ENCODE measurements at regions not wholly inside any gene's neighbourhood (a gene's known extent, or its start where the extent isn't known, plus 50 kb on each side); places are given as distances from the start of the nearest gene placed in this dataset.

DNA sequence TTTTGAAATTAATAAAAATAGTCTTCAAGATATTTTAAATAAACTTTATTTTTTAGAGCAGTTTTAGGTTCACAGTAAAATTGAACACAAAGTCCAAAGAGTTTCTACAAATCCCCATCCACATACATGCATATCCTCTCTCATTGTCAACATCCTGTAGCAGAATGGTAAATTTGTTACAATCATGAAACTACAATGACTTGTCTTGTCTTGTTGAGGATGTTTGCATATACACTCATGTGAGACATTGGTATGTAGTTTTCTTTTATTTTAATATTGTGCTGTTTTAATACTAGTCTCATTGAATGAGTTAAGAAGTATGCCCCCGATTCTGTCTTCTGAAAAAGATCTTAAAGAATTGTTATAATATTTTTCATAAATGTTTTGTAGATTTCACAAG lies 447.0 kb upstream of the EDIL3 start:
- no peak for DNase-seq (ENCODE audit: low read depth in 1 of 2, low spot score in 1 of 2)
- Histone ChIP-seq H3K27me3 (no peaks in the 10 kb centered on the region), H3K27ac (no peak overlapping the region), H3K36me3 (no peaks in the 10 kb centered on the region), H3K4me3 (no peak overlapping the region), H3K9me3 (ENCODE audit: low read depth) (no peaks in the 10 kb centered on the region), H3K4me1 (ENCODE audit: low read depth) (no peaks in the 10 kb centered on the region)
- TF ChIP-seq, protein P1, sequence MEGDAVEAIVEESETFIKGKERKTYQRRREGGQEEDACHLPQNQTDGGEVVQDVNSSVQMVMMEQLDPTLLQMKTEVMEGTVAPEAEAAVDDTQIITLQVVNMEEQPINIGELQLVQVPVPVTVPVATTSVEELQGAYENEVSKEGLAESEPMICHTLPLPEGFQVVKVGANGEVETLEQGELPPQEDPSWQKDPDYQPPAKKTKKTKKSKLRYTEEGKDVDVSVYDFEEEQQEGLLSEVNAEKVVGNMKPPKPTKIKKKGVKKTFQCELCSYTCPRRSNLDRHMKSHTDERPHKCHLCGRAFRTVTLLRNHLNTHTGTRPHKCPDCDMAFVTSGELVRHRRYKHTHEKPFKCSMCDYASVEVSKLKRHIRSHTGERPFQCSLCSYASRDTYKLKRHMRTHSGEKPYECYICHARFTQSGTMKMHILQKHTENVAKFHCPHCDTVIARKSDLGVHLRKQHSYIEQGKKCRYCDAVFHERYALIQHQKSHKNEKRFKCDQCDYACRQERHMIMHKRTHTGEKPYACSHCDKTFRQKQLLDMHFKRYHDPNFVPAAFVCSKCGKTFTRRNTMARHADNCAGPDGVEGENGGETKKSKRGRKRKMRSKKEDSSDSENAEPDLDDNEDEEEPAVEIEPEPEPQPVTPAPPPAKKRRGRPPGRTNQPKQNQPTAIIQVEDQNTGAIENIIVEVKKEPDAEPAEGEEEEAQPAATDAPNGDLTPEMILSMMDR (IDR thresholded peaks at IDR 0.05; ENCODE audit: low read depth, low read length) = no peak

DNA sequence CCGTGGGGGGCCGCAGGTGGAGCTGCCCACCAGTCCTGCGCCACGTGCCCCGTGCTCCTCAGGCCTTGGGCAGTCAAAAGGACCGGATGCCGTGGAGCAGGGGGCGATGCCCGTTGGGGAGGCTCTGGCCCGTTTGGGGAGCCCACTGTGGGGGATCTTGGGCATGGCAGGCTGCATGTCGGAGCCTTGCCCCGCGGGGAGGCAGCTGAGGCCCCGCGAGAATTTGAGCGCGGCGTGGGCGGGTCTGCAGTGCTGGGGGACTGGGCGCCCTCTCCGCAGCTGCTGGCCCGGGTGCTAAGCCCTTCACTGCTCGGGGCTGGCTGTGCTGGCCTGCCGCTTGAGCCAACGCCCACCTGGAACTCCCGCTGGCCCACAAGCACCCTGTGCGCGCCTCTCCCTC lies 445.6 kb upstream of the EDIL3 start:
- H3K27me3 ChIP-seq = no peaks in the 10 kb centered on the region
- H3K9me3 ChIP-seq (ENCODE audit: low read depth) = no peaks in the 10 kb centered on the region
- no peaks in the 10 kb centered on the region for H3K36me3 ChIP-seq
- no peak for DNase-seq (ENCODE audit: low read depth in 1 of 2, low spot score in 1 of 2)
- TF ChIP-seq, protein P1 (IDR thresholded peaks at IDR 0.05; ENCODE audit: low read depth, low read length) = no peak
- no peaks in the 10 kb centered on the region for H3K4me1 ChIP-seq (ENCODE audit: low read depth)
- no peak overlapping the region for H3K27ac ChIP-seq
- H3K4me3 ChIP-seq = no peak overlapping the region

DNA sequence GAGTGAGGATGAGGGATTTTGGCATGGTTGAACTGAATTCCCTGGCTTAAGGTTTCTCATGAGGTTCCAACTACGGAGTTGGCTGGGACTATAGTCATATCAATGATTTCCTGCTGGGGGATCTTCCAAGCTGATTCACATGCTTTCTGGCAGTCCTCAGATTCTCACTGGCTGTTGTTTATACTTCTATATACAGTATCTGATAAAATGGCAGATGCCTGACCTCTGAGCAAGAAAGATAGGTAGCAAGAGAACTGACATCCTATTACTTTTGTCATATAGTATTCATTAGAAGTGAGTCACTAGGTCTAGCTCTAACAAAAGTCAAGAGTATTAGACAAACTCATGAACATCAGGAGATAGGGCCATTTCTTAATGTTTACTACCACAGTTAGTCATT lies 440.9 kb upstream of the EDIL3 start:
- H3K27me3 ChIP-seq = no peaks in the 10 kb centered on the region
- H3K27ac ChIP-seq = no peak overlapping the region
- no peaks in the 10 kb centered on the region for H3K4me1 ChIP-seq (ENCODE audit: low read depth)
- H3K4me3 ChIP-seq = no peak overlapping the region
- no peaks in the 10 kb centered on the region for H3K36me3 ChIP-seq
- no peaks in the 10 kb centered on the region for H3K9me3 ChIP-seq (ENCODE audit: low read depth)
- TF ChIP-seq, protein P1 (IDR thresholded peaks at IDR 0.05; ENCODE audit: low read depth, low read length) = no peak
- DNase-seq (ENCODE audit: low read depth in 1 of 2, low spot score in 1 of 2) = no peak

DNA sequence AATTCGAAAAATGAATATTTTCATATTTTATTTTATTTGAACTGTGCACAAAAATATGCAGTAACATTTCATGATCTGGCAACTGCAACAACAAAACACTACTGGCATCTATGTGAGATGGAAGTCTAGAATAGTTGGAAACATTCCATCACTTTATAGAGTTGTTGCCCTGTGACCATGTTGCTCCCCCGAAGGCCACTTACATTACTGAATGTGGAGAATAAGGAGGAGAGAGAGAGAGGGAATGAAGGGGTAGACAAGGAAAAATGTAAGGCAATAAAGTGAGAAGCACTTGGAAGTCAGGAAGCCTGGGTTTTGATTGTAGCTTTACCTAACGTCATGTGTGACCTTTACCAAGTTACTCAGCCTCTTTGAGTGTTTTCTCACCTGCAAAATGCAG lies 437.2 kb upstream of the EDIL3 start:
- no peaks in the 10 kb centered on the region for H3K9me3 ChIP-seq (ENCODE audit: low read depth)
- H3K4me3 ChIP-seq = no peak overlapping the region
- H3K27ac ChIP-seq = no peak overlapping the region
- no peaks in the 10 kb centered on the region for H3K4me1 ChIP-seq (ENCODE audit: low read depth)
- no peaks in the 10 kb centered on the region for H3K36me3 ChIP-seq
- H3K27me3 ChIP-seq = no peaks in the 10 kb centered on the region
- TF ChIP-seq, protein P1 (IDR thresholded peaks at IDR 0.05; ENCODE audit: low read depth, low read length) = no peak
- no peak for DNase-seq (ENCODE audit: low read depth in 1 of 2, low spot score in 1 of 2)

DNA sequence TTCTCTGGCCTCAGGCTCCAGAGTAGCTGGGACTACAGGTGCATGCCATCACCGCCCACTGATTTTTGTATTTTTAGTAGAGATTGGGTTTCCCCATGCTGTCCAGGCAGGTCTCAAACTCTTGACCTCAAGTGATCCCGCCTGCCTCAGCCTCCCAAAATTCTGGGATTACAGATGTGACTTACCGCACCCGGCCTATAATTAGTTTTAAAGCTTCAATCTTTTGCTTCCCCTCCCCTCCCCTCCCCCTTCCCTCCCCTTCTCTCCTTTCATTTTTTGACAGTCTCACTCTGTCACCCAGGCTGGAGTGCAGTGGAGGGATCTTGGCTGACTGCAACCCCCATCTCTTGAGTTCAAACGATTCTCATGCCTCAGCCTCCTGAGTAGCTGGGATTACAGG lies 433.3 kb upstream of the EDIL3 start:
- no peaks in the 10 kb centered on the region for H3K4me1 ChIP-seq (ENCODE audit: low read depth)
- H3K27me3 ChIP-seq = no peaks in the 10 kb centered on the region
- no peaks in the 10 kb centered on the region for H3K36me3 ChIP-seq
- DNase-seq (ENCODE audit: low read depth in 1 of 2, low spot score in 1 of 2) = no peak
- TF ChIP-seq, protein P1 (IDR thresholded peaks at IDR 0.05; ENCODE audit: low read depth, low read length) = no peak
- no peak overlapping the region for H3K4me3 ChIP-seq
- H3K27ac ChIP-seq = no peak overlapping the region
- H3K9me3 ChIP-seq (ENCODE audit: low read depth) = no peaks in the 10 kb centered on the region

All from cardiac muscle cell (in vitro differentiated cells and primary cell).